LNCaP clone FGC (cell line): ENCODE measurements at regions not wholly inside any gene's neighbourhood (a gene's known extent, or its start where the extent isn't known, plus 50 kb on each side); places are given as distances from the start of the nearest gene placed in this dataset.
"Not testable (repeated sequence)": the region's sequence is repeated elsewhere in the genome, so short reads cannot be mapped to it uniquely, and the experiment has no call there.

ENCODE experiments used
- DNase-seq: peaks from one replicate; pipeline ENCODE4 v3.0.0-alpha.2; 2011; ENCODE audit warnings: low read depth
- H3K4me3 ChIP-seq: 2 replicates; pipeline ENCODE4 v1.5.1; 2011; ENCODE audit warnings: mild to moderate bottlenecking, low read depth, low read length, control low read depth
- TF ChIP-seq, protein P1 (sequence below): IDR thresholded peaks from 2 replicates; pipeline ENCODE4 v1.5.1; 2012; ENCODE audit warnings: mild to moderate bottlenecking; ENCODE audit not compliant: control insufficient read depth, insufficient read depth; ENCODE audit errors: extremely low read depth

DNA sequence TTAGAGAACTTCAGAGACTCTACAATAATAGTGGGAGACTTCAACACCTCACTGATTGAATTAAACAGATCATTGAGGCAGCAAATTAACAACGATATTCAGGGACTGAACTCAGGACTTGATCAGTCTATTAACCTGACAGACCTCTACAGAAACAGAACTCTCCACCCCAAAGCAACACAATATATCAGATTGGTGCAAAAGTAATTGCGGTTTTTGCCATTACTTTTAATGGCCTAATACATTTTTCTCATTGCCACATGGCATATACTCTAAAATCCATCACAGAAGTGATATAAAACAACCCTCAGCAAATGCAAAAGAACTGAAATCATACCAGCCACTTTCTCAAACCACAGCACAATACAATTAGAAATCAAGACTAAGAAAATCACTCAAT lies 298.1 kb upstream of the SGO1 start:
- no peak for DNase-seq
- H3K4me3 ChIP-seq, result no peak overlapping the region
- TF ChIP-seq, protein P1, sequence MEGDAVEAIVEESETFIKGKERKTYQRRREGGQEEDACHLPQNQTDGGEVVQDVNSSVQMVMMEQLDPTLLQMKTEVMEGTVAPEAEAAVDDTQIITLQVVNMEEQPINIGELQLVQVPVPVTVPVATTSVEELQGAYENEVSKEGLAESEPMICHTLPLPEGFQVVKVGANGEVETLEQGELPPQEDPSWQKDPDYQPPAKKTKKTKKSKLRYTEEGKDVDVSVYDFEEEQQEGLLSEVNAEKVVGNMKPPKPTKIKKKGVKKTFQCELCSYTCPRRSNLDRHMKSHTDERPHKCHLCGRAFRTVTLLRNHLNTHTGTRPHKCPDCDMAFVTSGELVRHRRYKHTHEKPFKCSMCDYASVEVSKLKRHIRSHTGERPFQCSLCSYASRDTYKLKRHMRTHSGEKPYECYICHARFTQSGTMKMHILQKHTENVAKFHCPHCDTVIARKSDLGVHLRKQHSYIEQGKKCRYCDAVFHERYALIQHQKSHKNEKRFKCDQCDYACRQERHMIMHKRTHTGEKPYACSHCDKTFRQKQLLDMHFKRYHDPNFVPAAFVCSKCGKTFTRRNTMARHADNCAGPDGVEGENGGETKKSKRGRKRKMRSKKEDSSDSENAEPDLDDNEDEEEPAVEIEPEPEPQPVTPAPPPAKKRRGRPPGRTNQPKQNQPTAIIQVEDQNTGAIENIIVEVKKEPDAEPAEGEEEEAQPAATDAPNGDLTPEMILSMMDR, result no peak

GRCh38 chr3:20482350-20482749 lies 296.3 kb upstream of the SGO1 start:
- TF ChIP-seq, protein P1, result no peak
- DNase-seq, result no peak

DNA sequence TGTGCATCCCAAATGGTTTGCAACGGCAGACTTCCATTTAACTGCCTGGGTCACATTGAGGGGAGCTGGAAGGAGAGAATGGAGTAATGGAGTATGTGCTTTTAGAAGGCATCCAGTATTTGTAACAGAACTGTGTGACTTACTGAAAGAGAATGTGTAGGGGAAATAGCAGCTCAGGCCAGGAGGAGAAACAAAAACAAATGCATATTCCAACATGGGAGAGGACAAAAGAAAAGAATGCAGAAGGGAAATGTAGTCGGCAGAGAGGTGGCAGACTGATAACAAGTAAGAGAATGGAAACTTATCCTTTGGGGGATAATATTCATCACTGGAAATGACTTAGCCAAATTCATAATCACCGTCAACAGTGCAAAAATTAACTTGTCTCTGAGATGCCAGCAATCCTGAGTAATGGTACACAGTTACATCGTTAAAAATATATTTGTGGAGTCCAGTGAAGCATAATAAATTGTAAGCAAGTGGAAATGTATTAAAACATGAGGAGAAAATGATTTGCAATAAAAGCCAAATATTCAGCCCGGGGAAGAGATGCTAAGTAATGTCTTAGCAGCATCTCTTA lies 294.9 kb upstream of the SGO1 start:
- no peak overlapping the region for H3K4me3 ChIP-seq
- no peak for DNase-seq
- TF ChIP-seq, protein P1, result no peak

More at GRCh38 chr3:20482350-20482749, 296.3 kb upstream of the SGO1 start:
- no peak overlapping the region for H3K4me3 ChIP-seq

DNA sequence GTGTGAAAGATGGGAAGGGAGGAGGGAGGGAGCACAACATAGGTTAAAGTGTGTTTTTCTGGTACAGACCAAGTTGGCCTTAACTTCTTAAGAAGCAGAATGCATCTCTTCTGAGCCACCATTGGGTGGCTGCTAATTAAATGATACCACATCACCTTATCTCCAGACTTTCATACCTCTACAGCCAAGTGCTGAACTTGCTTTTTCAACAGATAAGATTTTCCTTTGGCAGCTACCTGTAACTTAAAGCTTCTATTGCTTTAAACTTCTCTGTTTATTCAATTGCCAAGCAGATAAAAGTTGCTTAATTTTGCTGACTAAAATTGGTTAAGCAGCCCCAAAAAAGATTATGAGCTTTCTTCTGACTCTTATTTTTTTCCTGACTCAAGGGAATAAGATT lies 292.4 kb upstream of the SGO1 start:
- TF ChIP-seq, protein P1, result no peak
- no peak overlapping the region for H3K4me3 ChIP-seq
- DNase-seq, result no peak

DNA sequence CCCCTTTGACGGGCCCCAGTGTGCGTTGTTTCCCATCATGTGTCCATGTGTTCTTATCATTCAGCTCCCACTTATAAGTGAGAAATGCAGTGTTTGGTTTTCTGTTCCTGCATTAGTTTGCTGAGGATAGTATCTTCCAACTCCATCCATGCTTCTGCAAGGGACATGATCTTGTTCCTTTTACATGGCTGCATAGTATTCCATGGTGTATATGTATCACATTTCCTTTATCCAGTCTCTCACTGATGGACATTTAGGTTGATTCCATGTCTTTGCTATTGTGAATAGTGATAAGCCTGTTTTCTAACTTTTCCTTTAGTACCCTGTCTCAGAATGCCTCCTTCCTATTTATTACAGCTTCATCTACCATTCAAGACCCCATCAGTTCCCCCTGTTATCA lies 278.2 kb upstream of the SGO1 start:
- H3K4me3 ChIP-seq, DNase-seq: not testable (repeated sequence)

DNA sequence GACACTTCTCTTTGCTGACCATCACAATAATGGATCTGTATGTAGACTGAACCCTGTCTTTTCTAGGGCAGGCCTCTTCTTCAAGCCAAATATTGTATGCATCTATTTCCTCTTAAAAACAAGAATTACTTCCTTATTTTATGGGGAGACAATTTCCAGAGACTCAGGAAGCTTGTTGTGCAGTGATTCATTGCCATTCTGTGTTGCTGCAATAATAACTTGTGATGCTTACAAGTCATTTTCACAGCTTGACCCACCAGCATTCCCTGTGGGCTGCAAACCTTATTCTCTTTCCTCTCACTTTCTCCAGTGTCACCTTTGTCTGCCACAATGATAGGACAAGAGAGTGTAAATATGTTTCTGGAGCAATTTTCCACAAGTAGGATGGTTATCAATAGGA lies 276.7 kb upstream of the SGO1 start:
- H3K4me3 ChIP-seq, result no peak overlapping the region
- no peak for DNase-seq
- TF ChIP-seq, protein P1, result no peak

GRCh38 chr3:20462226-20462625 lies 276.2 kb upstream of the SGO1 start:
- TF ChIP-seq, protein P1, result no peak
- no peak for DNase-seq
- H3K4me3 ChIP-seq, result no peak overlapping the region
